Stimulated activated naive CD8-positive, alpha-beta T cell treated with anti-CD3 and anti-CD28 coated beads, Interleukin-15, amount 100 ng/mL, for 72 hours (primary cell): ENCODE measurements at regions not wholly inside any gene's neighbourhood (a gene's known extent, or its start where the extent isn't known, plus 50 kb on each side); places are given as distances from the start of the nearest gene placed in this dataset.
"Not testable (repeated sequence)": the region's sequence is repeated elsewhere in the genome, so short reads cannot be mapped to it uniquely, and the experiment has no call there.

Experiments used
- ATAC-seq: fragments of 150-1000 bp; cut with Tn5 transposase; 2 replicates; pipeline ENCODE4 v1.10.0; 2021; ENCODE audit warnings: mild to moderate bottlenecking, moderate library complexity
- DNase-seq, 2 donors: peaks; one replicate each; pipeline ENCODE4 v3.0.0; 2021 to 2022
- H3K27ac Mint-ChIP-seq, 2 donors: one replicate each; pipeline ENCODE4 v1.8.0; 2022; ENCODE audit warnings: mild to moderate bottlenecking in 2 of 2, mixed read lengths in 2 of 2, moderate library complexity in 2 of 2
- H3K27me3 Mint-ChIP-seq: one replicate; pipeline ENCODE4 v1.8.0; 2022; ENCODE audit warnings: mixed read lengths
- H3K4me1 Mint-ChIP-seq: one replicate; pipeline ENCODE4 v1.8.0; 2022; ENCODE audit warnings: mild to moderate bottlenecking, mixed read lengths
- H3K4me3 Mint-ChIP-seq, 2 donors: one replicate each; pipeline ENCODE4 v1.8.0; 2022; ENCODE audit warnings: mild to moderate bottlenecking in 2 of 2, mixed read lengths in 2 of 2, moderate library complexity in 1 of 2
- H3K9me3 Mint-ChIP-seq, 2 donors: one replicate each; pipeline ENCODE4 v1.8.0; 2022; ENCODE audit warnings: mixed read lengths in 2 of 2

- no peak overlapping the region for H3K4me3 Mint-ChIP-seq
- H3K9me3 Mint-ChIP-seq: peaks cover 0 to 27% of the 10 kb centered on the region in 2 donors
- no peaks in the 10 kb centered on the region for H3K4me1 Mint-ChIP-seq
- ATAC-seq: no peak
- no peak for DNase-seq
- no peak overlapping the region for H3K27ac Mint-ChIP-seq
- no peaks in the 10 kb centered on the region for H3K27me3 Mint-ChIP-seq
Measured at GRCh38 chr3:147267434-147267833, 138.9 kb downstream of the ZIC4 start.

- Mint-ChIP-seq H3K27me3 (no peaks in the 10 kb centered on the region), H3K27ac (no peak overlapping the region), H3K9me3 (no peaks in the 10 kb centered on the region), H3K4me3 (no peak overlapping the region), H3K4me1 (no peaks in the 10 kb centered on the region)
- DNase-seq (no peak), ATAC-seq (no peak)
Measured at GRCh38 chr3:147257944-147258343, 148.4 kb downstream of the ZIC4 start.

GRCh38 chr3:147256739-147257138 is 149.6 kb downstream of the ZIC4 start:
- DNase-seq (no peak), ATAC-seq (no peak)
- H3K27ac Mint-ChIP-seq: no peak overlapping the region
- H3K27me3 Mint-ChIP-seq: no peaks in the 10 kb centered on the region
- no peaks in the 10 kb centered on the region for H3K4me1 Mint-ChIP-seq
- H3K4me3 Mint-ChIP-seq: no peak overlapping the region
- no peaks in the 10 kb centered on the region for H3K9me3 Mint-ChIP-seq

- H3K27me3 Mint-ChIP-seq: no peaks in the 10 kb centered on the region
- H3K4me3 Mint-ChIP-seq: no peak overlapping the region
- ATAC-seq (no peak), DNase-seq (no peak)
- H3K4me1 Mint-ChIP-seq: no peaks in the 10 kb centered on the region
- no peak overlapping the region for H3K27ac Mint-ChIP-seq
- peaks cover 0 to 8% of the 10 kb centered on the region in 2 donors for H3K9me3 Mint-ChIP-seq
Measured at GRCh38 chr3:147246906-147247305, 159.4 kb downstream of the ZIC4 start.

GRCh38 chr3:147245638-147246037 is 160.7 kb downstream of the ZIC4 start:
- H3K27ac Mint-ChIP-seq: not testable (repeated sequence)

GRCh38 chr3:147245022-147245421 is 161.3 kb downstream of the ZIC4 start:
- not testable (repeated sequence) for ATAC-seq, H3K27ac Mint-ChIP-seq, H3K27me3 Mint-ChIP-seq, H3K9me3 Mint-ChIP-seq, DNase-seq, H3K4me1 Mint-ChIP-seq, H3K4me3 Mint-ChIP-seq

More at GRCh38 chr3:147245638-147246037, 160.7 kb downstream of the ZIC4 start:
- H3K9me3 Mint-ChIP-seq, H3K4me3 Mint-ChIP-seq, ATAC-seq, H3K4me1 Mint-ChIP-seq, DNase-seq, H3K27me3 Mint-ChIP-seq: not testable (repeated sequence)

GRCh38 chr3:147244397-147244796 is 161.9 kb downstream of the ZIC4 start:
- Mint-ChIP-seq H3K27ac (no peak overlapping the region), H3K27me3 (no peaks in the 10 kb centered on the region), H3K9me3 (peaks cover 0 to 8% of the 10 kb centered on the region in 2 donors), H3K4me1 (no peaks in the 10 kb centered on the region), H3K4me3 (no peak overlapping the region)
- ATAC-seq: no peak
- DNase-seq: no peak

- no peaks in the 10 kb centered on the region for H3K9me3 Mint-ChIP-seq
- no peaks in the 10 kb centered on the region for H3K27me3 Mint-ChIP-seq
- no peak overlapping the region for H3K4me3 Mint-ChIP-seq
- no peak for DNase-seq
- H3K27ac Mint-ChIP-seq: no peak overlapping the region
- no peaks in the 10 kb centered on the region for H3K4me1 Mint-ChIP-seq
- no peak for ATAC-seq
Measured at GRCh38 chr3:147240581-147240980, 165.8 kb downstream of the ZIC4 start.

- no peaks in the 10 kb centered on the region for H3K27me3 Mint-ChIP-seq
- H3K4me1 Mint-ChIP-seq: no peaks in the 10 kb centered on the region
- H3K27ac Mint-ChIP-seq: no peak overlapping the region
- H3K9me3 Mint-ChIP-seq: no peaks in the 10 kb centered on the region
- ATAC-seq (no peak), DNase-seq (no peak)
- H3K4me3 Mint-ChIP-seq: no peak overlapping the region
Measured at GRCh38 chr3:147237991-147238390, 168.4 kb downstream of the ZIC4 start.

GRCh38 chr3:147231980-147232379 is 174.4 kb downstream of the ZIC4 start:
- not testable (repeated sequence) for H3K9me3 Mint-ChIP-seq, DNase-seq, ATAC-seq, H3K27me3 Mint-ChIP-seq, H3K27ac Mint-ChIP-seq, H3K4me1 Mint-ChIP-seq, H3K4me3 Mint-ChIP-seq

- no peak for ATAC-seq
- H3K27me3 Mint-ChIP-seq: no peaks in the 10 kb centered on the region
- H3K4me3 Mint-ChIP-seq: no peak overlapping the region
- no peaks in the 10 kb centered on the region for H3K4me1 Mint-ChIP-seq
- no peak for DNase-seq
- no peak overlapping the region for H3K27ac Mint-ChIP-seq
- H3K9me3 Mint-ChIP-seq: peaks cover 0 to 7% of the 10 kb centered on the region in 2 donors
Measured at GRCh38 chr3:147231111-147231510, 175.2 kb downstream of the ZIC4 start.

GRCh38 chr3:147222291-147222690 is 184.1 kb downstream of the ZIC4 start:
- ATAC-seq: no peak
- DNase-seq: no peak
- Mint-ChIP-seq H3K9me3 (no peaks in the 10 kb centered on the region), H3K4me1 (no peaks in the 10 kb centered on the region), H3K27me3 (no peaks in the 10 kb centered on the region), H3K27ac (no peak overlapping the region), H3K4me3 (no peak overlapping the region)

- DNase-seq (no peak), ATAC-seq (no peak)
- Mint-ChIP-seq H3K9me3 (no peaks in the 10 kb centered on the region), H3K27ac (no peak overlapping the region), H3K27me3 (no peaks in the 10 kb centered on the region), H3K4me3 (no peak overlapping the region), H3K4me1 (no peaks in the 10 kb centered on the region)
Measured at GRCh38 chr3:147218965-147219364, 187.4 kb downstream of the ZIC4 start.

GRCh38 chr3:147216143-147216673 is 190.1 kb downstream of the ZIC4 start:
- H3K4me1 Mint-ChIP-seq: no peaks in the 10 kb centered on the region
- H3K4me3 Mint-ChIP-seq: no peak overlapping the region
- no peak for ATAC-seq
- DNase-seq: no peak
- no peaks in the 10 kb centered on the region for H3K9me3 Mint-ChIP-seq
- no peaks in the 10 kb centered on the region for H3K27me3 Mint-ChIP-seq
- no peak overlapping the region for H3K27ac Mint-ChIP-seq

GRCh38 chr3:147215660-147216059 is 190.7 kb downstream of the ZIC4 start:
- Mint-ChIP-seq H3K9me3 (no peaks in the 10 kb centered on the region), H3K4me1 (no peaks in the 10 kb centered on the region), H3K27me3 (no peaks in the 10 kb centered on the region), H3K4me3 (no peak overlapping the region), H3K27ac (no peak overlapping the region)
- no peak for DNase-seq
- no peak for ATAC-seq

GRCh38 chr3:147213633-147214032 is 192.7 kb downstream of the ZIC4 start:
- DNase-seq: no peak
- H3K4me1 Mint-ChIP-seq: no peaks in the 10 kb centered on the region

GRCh38 chr3:147210676-147211075 is 195.7 kb downstream of the ZIC4 start:
- ATAC-seq (no peak), DNase-seq (no peak)
- no peaks in the 10 kb centered on the region for H3K4me1 Mint-ChIP-seq
- no peak overlapping the region for H3K27ac Mint-ChIP-seq
- H3K9me3 Mint-ChIP-seq: peaks cover 5 to 18% of the 10 kb centered on the region in 2 donors
- no peaks in the 10 kb centered on the region for H3K27me3 Mint-ChIP-seq
- no peak overlapping the region for H3K4me3 Mint-ChIP-seq

More at GRCh38 chr3:147213633-147214032, 192.7 kb downstream of the ZIC4 start:
- ATAC-seq: no peak
- H3K27me3 Mint-ChIP-seq: no peaks in the 10 kb centered on the region
- H3K9me3 Mint-ChIP-seq: peaks cover 1 to 9% of the 10 kb centered on the region in 2 donors
- H3K27ac Mint-ChIP-seq: no peak overlapping the region
- H3K4me3 Mint-ChIP-seq: no peak overlapping the region
